GM19238 (cell line): ENCODE measurements at regions not wholly inside any gene's neighbourhood (a gene's known extent, or its start where the extent isn't known, plus 50 kb on each side); places are given as distances from the start of the nearest gene placed in this dataset.

Experiments
- DNase-seq: peaks from one replicate; pipeline ENCODE4 v3.0.0; 2011; ENCODE audit warnings: low spot score; ENCODE audit not compliant: insufficient read length

GRCh38 chr5:143730112-143730801 lies 81.7 kb upstream of the HMHB1 start:
- no peak for DNase-seq

DNA sequence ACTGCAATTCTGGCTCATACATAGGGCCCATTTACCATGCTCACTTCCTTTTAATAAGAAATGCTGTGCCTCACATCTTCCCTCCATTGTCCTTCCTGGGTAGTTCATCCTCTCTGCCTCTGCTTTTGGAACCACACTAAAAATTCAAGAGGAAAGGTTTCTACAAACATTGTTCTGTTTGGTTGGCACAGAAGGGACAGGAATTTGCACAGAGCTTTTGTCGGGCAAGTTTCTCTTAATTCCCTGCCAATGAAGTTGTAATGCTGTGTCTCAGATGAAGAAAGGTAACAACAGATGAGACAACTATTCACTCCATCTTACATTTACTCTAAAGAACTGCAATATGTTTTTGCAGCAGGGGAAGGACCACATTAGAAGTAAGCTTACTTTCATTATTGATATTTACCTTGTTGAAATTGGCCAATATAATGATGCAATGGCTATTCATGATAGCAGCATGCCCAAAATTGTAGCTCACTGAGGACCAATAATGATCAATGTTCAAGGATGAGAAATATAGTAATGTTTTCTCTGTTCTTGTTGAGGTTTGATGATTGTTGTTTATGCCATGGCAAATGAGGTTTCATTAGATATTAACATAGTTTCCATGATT lies 82.5 kb upstream of the HMHB1 start:
- no peak for DNase-seq

DNA sequence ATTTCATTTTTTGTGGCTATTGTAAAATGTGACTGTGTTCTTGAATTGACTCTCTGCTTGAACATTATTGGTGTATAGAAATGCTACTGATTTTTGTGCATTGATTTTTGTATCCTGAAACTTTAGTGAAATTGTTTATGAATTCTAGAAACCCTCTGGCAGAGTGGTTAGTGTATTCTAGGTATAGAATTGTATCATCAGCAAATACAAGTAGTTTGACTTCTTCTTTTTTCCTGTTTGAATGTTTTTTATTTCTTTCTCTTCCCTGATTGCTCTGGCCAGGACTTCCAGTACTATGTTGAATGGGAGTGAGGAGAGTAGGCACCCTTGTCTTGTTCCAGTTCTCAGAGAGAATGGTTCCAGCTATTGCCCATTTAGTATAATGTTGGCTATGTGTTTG lies 88.8 kb upstream of the HMHB1 start:
- no peak for DNase-seq

DNA sequence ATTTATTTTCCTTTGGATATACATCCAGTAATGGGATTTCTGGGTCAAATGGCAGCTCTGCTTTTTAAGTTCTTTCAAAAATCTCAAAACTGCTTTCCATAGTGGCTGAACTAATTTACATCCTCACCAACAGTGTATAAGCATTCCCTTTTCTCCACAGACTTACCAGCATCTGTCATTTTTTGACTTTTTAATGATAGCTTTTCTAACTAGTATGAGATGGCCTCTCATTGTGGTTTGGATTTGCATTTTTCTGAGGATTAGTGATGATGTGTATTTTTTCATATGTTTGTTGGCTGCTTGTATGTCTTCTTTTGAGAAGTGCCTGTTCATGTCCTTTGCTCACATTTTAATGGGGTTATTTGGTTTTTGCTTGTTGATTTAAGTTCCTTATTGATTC lies 90.0 kb upstream of the HMHB1 start:
- DNase-seq, result no peak

GRCh38 chr5:143720689-143721088 lies 91.3 kb upstream of the HMHB1 start:
- DNase-seq, result no peak

GRCh38 chr5:143717400-143717799 lies 94.6 kb upstream of the HMHB1 start:
- no peak for DNase-seq

GRCh38 chr5:143716881-143717280 lies 95.1 kb upstream of the HMHB1 start:
- DNase-seq, result no peak

GRCh38 chr5:143715616-143716015 lies 96.3 kb upstream of the HMHB1 start:
- no peak for DNase-seq

DNA sequence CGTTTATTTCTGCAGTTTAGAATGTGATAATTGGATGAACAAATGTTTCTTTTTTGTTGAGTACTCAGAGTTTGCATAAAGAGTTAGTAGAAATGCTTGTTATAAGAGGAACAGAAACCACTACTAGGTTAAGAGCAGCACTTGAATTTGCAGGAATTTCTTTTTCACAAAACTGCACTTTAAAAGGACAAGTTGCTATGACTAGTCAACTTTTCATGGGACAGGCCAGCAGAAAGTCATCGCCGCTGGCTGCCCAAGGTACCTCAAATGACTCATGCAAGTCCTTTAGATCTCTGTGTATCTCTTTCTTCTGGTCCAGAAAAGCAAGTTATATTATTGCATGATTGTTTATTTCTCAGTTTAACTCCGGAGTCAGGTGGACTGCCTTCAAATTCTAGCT lies 97.3 kb upstream of the HMHB1 start:
- no peak for DNase-seq

GRCh38 chr5:143713047-143714003 lies 98.6 kb upstream of the HMHB1 start:
- DNase-seq, result no peak

DNA sequence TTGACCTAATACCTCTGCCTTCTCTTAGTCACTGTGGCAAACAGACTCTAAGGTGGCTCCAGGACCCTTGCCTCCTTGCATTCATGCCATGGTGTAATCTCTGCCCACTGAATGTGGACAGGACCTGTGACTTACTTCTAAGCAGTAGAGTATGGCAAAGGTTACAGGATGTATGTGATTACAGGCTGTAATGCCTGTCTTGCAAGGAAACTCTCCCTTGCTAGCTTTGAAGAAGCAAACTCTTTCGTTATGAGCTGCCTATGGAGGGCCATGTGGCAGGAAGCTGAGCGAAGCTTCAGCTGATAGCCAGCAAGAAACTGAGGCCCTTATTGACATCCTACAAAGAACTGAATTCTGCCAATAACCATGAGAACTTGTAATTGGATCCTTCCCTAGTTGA lies 103.3 kb upstream of the HMHB1 start:
- no peak for DNase-seq

DNA sequence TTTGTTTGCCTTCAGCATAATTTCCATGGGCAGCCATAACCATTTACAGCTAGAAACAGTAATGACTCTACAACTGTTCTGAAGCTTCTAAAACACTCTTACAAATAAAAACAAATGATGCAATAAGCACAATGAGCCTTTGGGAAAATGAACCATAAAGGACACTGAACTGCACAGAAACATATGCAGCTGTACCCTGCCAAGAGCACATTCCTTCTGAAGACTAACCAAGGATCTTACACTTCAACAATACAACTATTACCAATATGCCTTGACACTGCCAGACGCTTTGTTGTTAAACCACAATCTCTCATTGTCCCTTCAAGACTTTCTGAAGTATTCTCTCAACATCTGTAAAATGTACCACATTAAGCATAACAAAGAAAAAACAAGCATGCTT lies 104.2 kb upstream of the HMHB1 start:
- no peak for DNase-seq

DNA sequence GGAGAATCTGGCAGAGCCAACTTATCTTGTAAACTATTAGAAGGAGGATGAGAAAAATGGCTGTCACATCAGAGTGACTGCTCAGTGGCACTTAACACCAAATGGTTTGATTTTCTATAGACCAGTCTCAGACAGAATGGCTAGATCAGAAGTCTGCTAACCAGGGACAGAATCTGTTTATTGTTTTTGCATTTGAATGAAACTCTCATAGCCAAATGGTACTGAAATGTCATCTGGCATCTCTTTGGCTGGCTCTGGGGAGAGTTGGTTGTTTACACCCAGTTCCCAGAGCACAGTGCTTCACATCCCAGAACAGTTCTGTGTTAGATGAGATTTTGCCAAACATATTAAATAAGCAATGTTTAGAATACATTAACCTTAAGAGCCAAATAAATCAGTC lies 106.6 kb upstream of the HMHB1 start:
- DNase-seq, result no peak

- DNase-seq, result no peak
Observed at GRCh38 chr5:143703659-143704058, 108.3 kb upstream of the HMHB1 start.

DNA sequence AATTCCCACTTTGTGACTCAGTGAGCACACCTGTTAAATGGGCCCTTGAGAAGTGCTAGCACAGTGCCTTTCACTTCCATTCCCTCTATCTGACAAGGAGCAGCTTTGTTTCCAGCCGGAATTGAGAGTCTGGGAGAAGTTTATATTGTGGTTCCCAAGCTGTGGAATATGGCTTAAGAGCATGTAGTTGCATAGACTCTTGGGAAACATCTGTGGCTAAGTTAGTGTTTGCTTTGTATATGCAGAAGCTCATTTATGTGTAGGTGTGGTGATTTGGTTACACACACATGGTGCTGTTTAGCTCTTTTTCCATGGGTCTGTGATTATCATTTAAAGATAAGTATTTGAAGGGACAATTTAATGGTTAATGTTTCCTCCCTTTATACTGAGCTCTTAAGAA lies 110.5 kb upstream of the HMHB1 start:
- DNase-seq, result no peak

- DNase-seq, result no peak
Observed at GRCh38 chr5:143700994-143701393, 111.0 kb upstream of the HMHB1 start.

DNA sequence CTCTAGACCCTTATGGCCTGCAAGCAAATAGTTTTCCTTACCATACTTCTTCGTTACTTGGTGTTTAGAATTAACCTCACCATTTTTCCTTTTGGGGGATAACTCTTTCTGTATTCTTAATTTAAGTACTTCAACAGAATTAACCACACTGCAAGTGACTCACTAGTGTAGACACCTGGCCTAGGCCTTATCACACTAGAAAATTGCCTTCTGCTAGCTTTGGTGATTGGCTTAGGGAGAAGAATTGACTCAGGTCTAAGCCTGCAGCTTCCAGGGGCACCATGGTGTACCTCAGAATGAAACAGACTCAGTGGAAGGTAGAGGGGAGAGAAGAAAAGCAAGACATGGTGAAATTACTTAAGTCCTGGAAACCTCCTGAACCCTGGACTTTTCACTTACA lies 112.8 kb upstream of the HMHB1 start:
- no peak for DNase-seq

- DNase-seq, result no peak
Observed at GRCh38 chr5:143698574-143698973, 113.4 kb upstream of the HMHB1 start.

GRCh38 chr5:143696921-143697320 lies 115.0 kb upstream of the HMHB1 start:
- DNase-seq, result no peak

- no peak for DNase-seq
Observed at GRCh38 chr5:143695941-143696340, 116.0 kb upstream of the HMHB1 start.

DNA sequence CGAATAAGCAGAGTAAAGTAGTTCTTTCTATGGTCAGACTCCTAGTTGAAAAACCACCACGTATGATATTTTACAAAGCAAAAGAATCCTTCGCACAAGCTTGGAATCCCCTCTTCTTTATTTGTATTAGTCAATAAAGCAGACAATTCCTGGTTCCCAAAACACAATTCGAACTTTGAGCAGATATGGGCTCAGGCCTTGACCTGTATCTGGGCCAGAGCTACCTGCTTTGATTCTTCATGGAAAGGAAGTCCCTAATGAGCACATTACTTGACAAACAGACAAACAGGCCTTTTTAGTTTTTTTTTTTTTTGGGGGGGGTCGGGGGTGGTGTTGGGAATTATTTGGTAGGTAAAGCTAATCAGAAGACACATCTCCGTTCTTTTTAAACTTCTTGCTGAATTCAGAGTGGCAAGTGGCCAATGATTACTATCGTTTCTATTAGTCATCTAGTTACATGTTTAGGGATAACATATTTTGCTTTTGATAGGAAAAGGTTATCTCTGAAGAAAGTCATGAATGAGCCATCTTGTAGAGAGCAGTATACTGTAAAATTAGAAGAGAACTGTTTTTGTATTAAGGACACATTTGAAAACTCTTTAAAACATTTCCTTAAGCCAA lies 116.6 kb upstream of the HMHB1 start:
- DNase-seq, result no peak

DNA sequence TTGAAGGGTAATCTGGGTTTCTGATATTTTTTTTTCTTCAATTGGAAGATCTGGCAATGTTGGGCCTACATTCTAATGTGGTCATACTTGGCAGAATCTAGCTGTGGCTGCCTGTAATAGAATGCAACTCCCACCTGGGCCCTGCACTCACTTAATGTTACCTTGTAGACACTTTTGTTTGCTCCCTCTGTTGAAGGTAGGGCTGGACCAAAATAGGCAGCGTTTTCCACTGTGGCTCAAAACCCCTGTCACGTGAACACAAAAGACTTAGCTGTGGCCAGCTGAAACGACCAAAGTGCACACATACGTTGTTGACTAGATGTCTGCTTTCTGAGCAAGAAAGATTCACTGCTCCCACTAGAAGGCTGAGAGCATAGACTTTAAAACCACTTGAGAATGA lies 117.6 kb upstream of the HMHB1 start:
- DNase-seq, result no peak
